SK-N-SH (cell line): ENCODE measurements at regions not wholly inside any gene's neighbourhood (a gene's known extent, or its start where the extent isn't known, plus 50 kb on each side); places are given as distances from the start of the nearest gene placed in this dataset.

ENCODE experiments used
- CTCF ChIA-PET: fragments of 300-600, 350-600 bp; formaldehyde crosslinking; extraction: SDS; loops from one replicate; lab custom pipeline; 2021; lab: Yijun Ruan, JAX
- POLR2A ChIA-PET: fragments of 350-600 bp; sonication (Branson Sonifier 250); formaldehyde crosslinking; extraction: SDS; loops from one replicate; lab custom pipeline; 2020; ENCODE audit warnings: antibody characterized with exemption, inconsistent platforms; lab: Yijun Ruan, JAX
- DNase-seq: peaks from one replicate; pipeline ENCODE4 v3.0.0; 2012
- H2AFZ ChIP-seq: fragments of 200-600 bp; sonication (generic); 2 replicates; pipeline ENCODE4 v1.8.1; 2016; ENCODE audit warnings: antibody characterized with exemption, mild to moderate bottlenecking, low read depth
- H3F3A ChIP-seq: fragments of 200-600 bp; sonication (generic); replicated peaks from 2 replicates; pipeline ENCODE3; 2016; ENCODE audit warnings: antibody characterized with exemption, mild to moderate bottlenecking; ENCODE audit not compliant: insufficient read depth
- H3K27ac ChIP-seq, 2 experiments: fragments of 200-500 bp in 1 of 2; fragments of 200-600 bp in 1 of 2; sonication (Bioruptor generic) in 1 of 2; sonication (generic), shearing (Covaris generic) in 1 of 2; 2 replicates each; pipeline versions ENCODE4 v1.5.1 to v1.6.1; 2014 to 2016; ENCODE audit warnings: low read depth in 2 of 2, inconsistent platforms in 1 of 2, low read length in 1 of 2, mild to moderate bottlenecking in 1 of 2, mixed read lengths in 1 of 2
- H3K27me3 ChIP-seq: fragments of 200-600 bp; sonication (generic), shearing (Covaris generic); 2 replicates; pipeline ENCODE4 v1.6.1; 2016; ENCODE audit warnings: mixed run types; ENCODE audit not compliant: insufficient read depth
- H3K36me3 ChIP-seq, 2 experiments: fragments of 200-500 bp in 1 of 2; fragments of 200-600 bp in 1 of 2; sonication (Bioruptor generic) in 1 of 2; sonication (generic) in 1 of 2; replicated peaks in 1 of 2; 2 replicates each; pipeline versions ENCODE3 to v1.5.1; 2014 to 2016; ENCODE audit warnings: low read length in 1 of 2, mild to moderate bottlenecking in 1 of 2; ENCODE audit not compliant: insufficient read depth in 2 of 2, control insufficient read depth in 1 of 2
- H3K4me1 ChIP-seq, 2 experiments: fragments of 200-500 bp in 1 of 2; fragments of 200-600 bp in 1 of 2; sonication (Bioruptor generic) in 1 of 2; sonication (generic), shearing (Covaris generic) in 1 of 2; 2 replicates each; pipeline versions ENCODE4 v1.5.1 to v1.6.1; 2014 to 2016; ENCODE audit warnings: low read depth in 1 of 2, low read length in 1 of 2, mixed run types in 1 of 2; ENCODE audit not compliant: insufficient read depth in 2 of 2, control insufficient read depth in 1 of 2
- H3K4me2 ChIP-seq: fragments of 200-600 bp; sonication (generic), shearing (Covaris generic); 2 replicates; pipeline ENCODE4 v1.6.1; 2017; ENCODE audit warnings: mixed run types
- H3K4me3 ChIP-seq, 2 experiments: fragments of 200-500 bp in 1 of 2; fragments of 200-600 bp in 1 of 2; sonication (Bioruptor generic) in 1 of 2; sonication (generic), shearing (Covaris generic) in 1 of 2; 2 replicates each; pipeline versions ENCODE4 v1.5.1 to v1.8.1; 2014 to 2016; ENCODE audit warnings: low read depth in 2 of 2, inconsistent platforms in 1 of 2, low read length in 1 of 2, mild to moderate bottlenecking in 1 of 2, mixed read lengths in 1 of 2, moderate library complexity in 1 of 2
- H3K79me2 ChIP-seq: fragments of 200-600 bp; sonication (generic); 2 replicates; pipeline ENCODE4 v1.8.1; 2017; ENCODE audit warnings: mild to moderate bottlenecking; ENCODE audit not compliant: insufficient read depth
- H3K9ac ChIP-seq: fragments of 200-600 bp; sonication (generic); 2 replicates; pipeline ENCODE4 v1.6.1; 2017; ENCODE audit warnings: mixed run types
- H3K9me2 ChIP-seq: fragments of 200-600 bp; sonication (generic); 2 replicates; pipeline ENCODE4 v1.6.1; 2017; ENCODE audit warnings: mixed run types
- H3K9me3 ChIP-seq: fragments of 200-600 bp; sonication (generic); 2 replicates; pipeline ENCODE4 v1.6.1; 2017; ENCODE audit warnings: mixed run types, mild to moderate bottlenecking, moderate library complexity
- H4K20me1 ChIP-seq: fragments of 200-600 bp; sonication (generic); 2 replicates; pipeline ENCODE4 v1.6.1; 2017; ENCODE audit warnings: mild to moderate bottlenecking, mixed run types; ENCODE audit not compliant: insufficient read depth
- CHD2 ChIP-seq: fragments of 150-350 bp; IDR thresholded peaks from 2 replicates; pipeline ENCODE4 v1.6.1; 2018; ENCODE audit warnings: low read length; ENCODE audit not compliant: partially characterized antibody
- EP300 ChIP-seq, 2 experiments: IDR thresholded peaks; 2 replicates each; pipeline versions ENCODE4 v1.4.0 to v1.6.1; 2012; ENCODE audit warnings: borderline replicate concordance in 1 of 2, low read depth in 1 of 2, low read length in 1 of 2
- EZH2phosphoT487 ChIP-seq: fragments of 200-600 bp; sonication (generic); IDR thresholded peaks from 2 replicates; pipeline ENCODE4 v1.6.1; 2017; ENCODE audit warnings: low read depth, mixed run types, mild to moderate bottlenecking, antibody characterized with exemption, moderate library complexity, borderline replicate concordance
- FOXJ3 ChIP-seq: sonication (generic); formaldehyde crosslinking; IDR thresholded peaks from 2 replicates; pipeline ENCODE4 v1.5.1; 2020; ENCODE audit warnings: mild to moderate bottlenecking, missing genetic modification reagents
- FOXM1 ChIP-seq: IDR thresholded peaks from 2 replicates; pipeline ENCODE4 v1.4.0; 2012; ENCODE audit warnings: low read depth, mild to moderate bottlenecking
- GABPA ChIP-seq: IDR thresholded peaks from 2 replicates; pipeline ENCODE4 v1.4.0; 2012; ENCODE audit warnings: low read depth, mild to moderate bottlenecking
- MAX ChIP-seq: IDR thresholded peaks from 2 replicates; pipeline ENCODE4 v1.4.0; 2012; ENCODE audit warnings: low read depth
- MEF2A ChIP-seq: IDR thresholded peaks from 2 replicates; pipeline ENCODE4 v1.4.0; 2012; ENCODE audit warnings: low read depth, borderline replicate concordance
- MXI1 ChIP-seq: IDR thresholded peaks from 2 replicates; pipeline ENCODE4 v1.6.1; 2012; ENCODE audit warnings: mild to moderate bottlenecking, low read depth, low read length, improper control_type of control experiment
- NRF1 ChIP-seq: IDR thresholded peaks from 2 replicates; pipeline ENCODE4 v1.6.1; 2012; ENCODE audit warnings: low read depth, mild to moderate bottlenecking, low read length
- PBX3 ChIP-seq: IDR thresholded peaks from 2 replicates; pipeline ENCODE4; 2012
- RAD21 ChIP-seq: IDR thresholded peaks from 2 replicates; pipeline ENCODE4 v1.6.1; 2012; ENCODE audit warnings: mild to moderate bottlenecking, low read length
- RFX5 ChIP-seq: IDR thresholded peaks from 2 replicates; pipeline ENCODE4 v1.6.1; 2012; ENCODE audit warnings: mild to moderate bottlenecking, improper control_type of control experiment, low read length
- RXRA ChIP-seq: IDR thresholded peaks from 2 replicates; pipeline ENCODE4 v1.4.0; 2012; ENCODE audit warnings: low read depth, mild to moderate bottlenecking, borderline replicate concordance
- SIN3A ChIP-seq: IDR thresholded peaks from 2 replicates; pipeline ENCODE4 v1.6.1; 2012; ENCODE audit warnings: low read depth, mild to moderate bottlenecking, low read length, moderate library complexity, borderline replicate concordance
- SMC3 ChIP-seq: IDR thresholded peaks from 2 replicates; pipeline ENCODE4 v1.6.1; 2012; ENCODE audit warnings: low read depth, low read length, improper control_type of control experiment
- TCF12 ChIP-seq: IDR thresholded peaks from 2 replicates; pipeline ENCODE4 v1.4.0; 2012
- YY1 ChIP-seq: IDR thresholded peaks from 2 replicates; pipeline ENCODE4 v1.4.0; 2012; ENCODE audit warnings: low read depth, mild to moderate bottlenecking
- ZBTB33 ChIP-seq: IDR thresholded peaks from 2 replicates; pipeline ENCODE4 v1.4.0; 2012; ENCODE audit warnings: low read depth, borderline replicate concordance
- WGBS: methylation state at CpG from one replicate; pipeline ENCODE4 v1.1.6; 2017; ENCODE audit warnings: low lambda C conversion rate; 5-methylcytosine and 5-hydroxymethylcytosine counted together

GRCh38 chr12:127253797-127254327, 1013.1 kb upstream of the TMEM132C start:
- Histone ChIP-seq H3K27me3 (no peaks in the 10 kb centered on the region), H3K79me2 (no peaks in the 10 kb centered on the region), H3K9ac (no peak overlapping the region), H3K9me2 (no peaks in the 10 kb centered on the region; the same call in 1 of the 2 replicates), H3F3A (no peaks in the 10 kb centered on the region), H3K4me2 (no peak overlapping the region), H3K4me3 (no peak overlapping the region)
- no peak for DNase-seq
- 28% methylated on average over 7 of the region's 7 CpGs for WGBS
- ChIA-PET POLR2A (no interaction called here), CTCF (interaction anchor here (0.9 kb wide), 1 partner anchor 145 kb away, joined by 3 read pairs; no protein-coding TSS in a partner anchor)
- TF ChIP-seq SMC3 (no peak), YY1 (no peak)
- TF ChIP-seq, all 33 proteins: peak for 0
- no peaks in the 10 kb centered on the region for H4K20me1 ChIP-seq
- no peaks in the 10 kb centered on the region for H3K36me3 ChIP-seq
- no peaks in the 10 kb centered on the region for H3K9me3 ChIP-seq
- H3K27ac ChIP-seq = no peak overlapping the region
- no peaks in the 10 kb centered on the region; a peak in 1 of 4 replicates for H3K4me1 ChIP-seq
- no peak overlapping the region for H2AFZ ChIP-seq

GRCh38 chr12:127254420-127254955, 1012.5 kb upstream of the TMEM132C start:
- Histone ChIP-seq H3K27me3 (no peaks in the 10 kb centered on the region), H3K9me3 (no peaks in the 10 kb centered on the region), H4K20me1 (no peaks in the 10 kb centered on the region), H3K9me2 (no peaks in the 10 kb centered on the region; the same call in 1 of the 2 replicates), H3K4me2 (no peak overlapping the region), H3K4me3 (no peak overlapping the region), H3K79me2 (no peaks in the 10 kb centered on the region), H2AFZ (no peak overlapping the region), H3K36me3 (no peaks in the 10 kb centered on the region), H3K9ac (no peak overlapping the region), H3F3A (no peaks in the 10 kb centered on the region), H3K27ac (no peak overlapping the region), H3K4me1 (no peaks in the 10 kb centered on the region; a peak in 1 of 4 replicates)
- WGBS = 13% methylated on average over 5 of the region's 5 CpGs
- POLR2A ChIA-PET = no interaction called here
- TF ChIP-seq RAD21 = no peak
- no peak for TF ChIP-seq SMC3
- DNase-seq = no peak
- CTCF ChIA-PET = interaction anchor here (0.9 kb wide), 1 partner anchor 146 kb away, joined by 3 read pairs; no protein-coding TSS in a partner anchor

- TF ChIP-seq MEF2A = no peak
- no peak for TF ChIP-seq TCF12
- no peak for TF ChIP-seq MXI1
- no peak for TF ChIP-seq MAX
- TF ChIP-seq NRF1 = no peak
- TF ChIP-seq FOXJ3 = no peak
- TF ChIP-seq RFX5 = no peak
- TF ChIP-seq FOXM1 = no peak
- TF ChIP-seq SIN3A = no peak
- no peak for TF ChIP-seq GABPA
- TF ChIP-seq ZBTB33 = no peak
- TF ChIP-seq CHD2 = no peak
- TF ChIP-seq PBX3 = no peak
- no peak for TF ChIP-seq RXRA
- no peak for TF ChIP-seq EZH2phosphoT487
- TF ChIP-seq EP300 (IDR thresholded peaks at IDR 0.05; ENCODE audit: borderline replicate concordance in 1 of 2, low read depth in 1 of 2, low read length in 1 of 2) = no peak
- POLR2A ChIA-PET = no interaction called here
- H3K4me2 ChIP-seq = no peak overlapping the region
- no peak overlapping the region for H3K9ac ChIP-seq
- H3K79me2 ChIP-seq = no peaks in the 10 kb centered on the region
- no peak overlapping the region for H3K27ac ChIP-seq
- no peaks in the 10 kb centered on the region for H3K9me2 ChIP-seq
- no peaks in the 10 kb centered on the region for H4K20me1 ChIP-seq
- H3K9me3 ChIP-seq = no peaks in the 10 kb centered on the region
- 15% methylated on average over 5 of the region's 5 CpGs for WGBS
- no peak overlapping the region for H3K4me3 ChIP-seq
- CTCF ChIA-PET = no interaction called here
- no peaks in the 10 kb centered on the region for H3F3A ChIP-seq
- no peaks in the 10 kb centered on the region for H3K36me3 ChIP-seq
- no peak overlapping the region for H2AFZ ChIP-seq
- DNase-seq = no peak
- no peaks in the 10 kb centered on the region; a peak in 1 of 4 replicates for H3K4me1 ChIP-seq
- no peaks in the 10 kb centered on the region for H3K27me3 ChIP-seq
These were observed 1009.5 kb upstream of the TMEM132C start for GRCh38 chr12:127257366-127257935.
